ENCODE measurements at regions not wholly inside any gene's neighbourhood (a gene's known extent, or its start where the extent isn't known, plus 50 kb on each side); places are given as distances from the start of the nearest gene placed in this dataset.
"Not testable (repeated sequence)": the region's sequence is repeated elsewhere in the genome, so short reads cannot be mapped to it uniquely, and the experiment has no call there.

DNA sequence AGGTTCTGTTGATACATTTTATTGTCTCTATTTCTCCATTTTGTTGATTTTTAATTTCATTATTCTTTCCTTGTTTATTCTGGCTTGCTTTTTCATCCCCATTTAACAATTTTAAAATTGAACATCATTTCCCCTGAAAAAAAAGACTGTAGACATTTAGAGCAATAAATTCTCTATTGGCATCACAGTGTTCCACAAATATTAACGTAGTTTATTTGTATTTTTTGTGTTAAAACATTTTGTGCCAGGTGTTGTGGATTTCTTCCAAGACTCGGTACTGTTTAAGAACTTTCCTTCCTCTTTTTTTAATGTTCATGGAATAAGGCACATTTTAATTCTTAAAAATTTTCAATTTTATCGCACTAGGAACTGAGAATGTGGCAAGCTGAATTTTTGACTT, 156.1 kb upstream of the NPY start:
- no peak for DNase-seq (ENCODE audit: low read depth in 3 of 3, low spot score in 2 of 3)

GRCh38 chr7:24129597-24129996, 154.4 kb upstream of the NPY start:
- DNase-seq (ENCODE audit: low read depth in 3 of 3, low spot score in 2 of 3), result no peak

GRCh38 chr7:24130631-24131030, 153.4 kb upstream of the NPY start:
- no peak for DNase-seq (ENCODE audit: low read depth in 3 of 3, low spot score in 2 of 3)

DNA sequence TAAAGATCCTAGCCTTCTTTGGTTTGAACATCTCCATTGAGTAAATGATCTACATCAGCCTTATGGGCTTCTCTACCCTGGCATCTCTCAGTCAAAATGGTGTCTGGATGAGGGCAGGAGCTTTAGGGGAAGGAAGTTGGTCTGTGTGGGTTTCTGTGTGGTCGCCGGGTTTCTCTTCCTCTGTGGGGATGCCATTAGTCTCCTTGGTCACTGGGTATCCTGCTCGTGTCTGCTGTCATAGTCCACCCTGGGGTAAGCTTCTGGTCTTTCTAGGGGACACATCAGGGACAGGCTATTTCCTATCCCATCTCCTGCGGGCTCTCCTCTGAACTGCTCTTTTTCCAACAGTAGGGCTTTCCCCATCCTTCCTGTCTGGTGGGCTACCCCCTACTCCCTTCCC, 150.3 kb upstream of the NPY start:
- DNase-seq (ENCODE audit: low read depth in 3 of 3, low spot score in 2 of 3), result no peak

GRCh38 chr7:24134535-24134934, 149.5 kb upstream of the NPY start:
- no peak for DNase-seq (ENCODE audit: low read depth in 3 of 3, low spot score in 2 of 3)

DNA sequence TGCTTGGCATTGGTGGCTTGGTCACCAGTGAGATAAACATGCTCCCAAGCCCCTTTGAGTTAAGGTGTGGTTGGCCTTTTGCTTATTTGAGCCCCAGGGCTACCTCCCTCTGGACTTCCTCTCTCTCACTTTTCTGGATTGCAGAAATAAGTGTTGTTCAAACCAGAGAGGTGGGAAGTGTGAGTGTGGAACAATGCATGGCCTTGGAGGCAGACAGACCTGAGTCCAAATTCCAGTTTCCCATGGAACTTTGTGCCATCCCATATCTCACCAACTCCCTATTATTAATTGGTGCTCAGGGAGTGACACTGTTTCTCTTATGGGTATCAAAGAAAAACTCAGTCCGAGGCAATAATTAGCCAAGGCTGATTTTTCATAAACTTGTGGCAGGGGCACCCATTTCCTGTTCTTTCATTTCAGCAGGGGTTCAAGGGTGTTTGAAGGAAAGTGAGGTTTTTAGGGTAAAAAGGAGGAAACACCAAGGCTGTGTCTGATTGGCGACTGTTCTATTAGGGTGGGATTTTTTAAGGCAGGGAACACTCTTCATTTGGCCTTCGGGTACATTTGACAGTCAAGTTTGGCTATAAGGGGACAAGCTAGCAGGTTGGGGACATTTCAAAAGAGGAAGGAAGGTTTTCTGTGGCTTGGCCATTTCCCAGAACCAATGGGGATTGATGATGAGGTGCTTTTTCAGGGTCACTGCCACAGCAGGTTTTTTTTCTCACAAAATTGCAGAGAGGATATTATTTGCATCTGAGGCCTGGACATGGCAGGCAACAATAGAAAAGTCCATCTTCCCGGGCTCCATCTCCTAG, 148.8 kb upstream of the NPY start:
- DNase-seq (ENCODE audit: low read depth in 3 of 3, low spot score in 2 of 3), result no peak

- DNase-seq (ENCODE audit: low read depth in 3 of 3, low spot score in 2 of 3), result no peak
These were observed 146.7 kb upstream of the NPY start for GRCh38 chr7:24137338-24137737.

- no peak for DNase-seq (ENCODE audit: low read depth in 3 of 3, low spot score in 2 of 3)
These were observed 145.6 kb upstream of the NPY start for GRCh38 chr7:24138343-24138742.

DNA sequence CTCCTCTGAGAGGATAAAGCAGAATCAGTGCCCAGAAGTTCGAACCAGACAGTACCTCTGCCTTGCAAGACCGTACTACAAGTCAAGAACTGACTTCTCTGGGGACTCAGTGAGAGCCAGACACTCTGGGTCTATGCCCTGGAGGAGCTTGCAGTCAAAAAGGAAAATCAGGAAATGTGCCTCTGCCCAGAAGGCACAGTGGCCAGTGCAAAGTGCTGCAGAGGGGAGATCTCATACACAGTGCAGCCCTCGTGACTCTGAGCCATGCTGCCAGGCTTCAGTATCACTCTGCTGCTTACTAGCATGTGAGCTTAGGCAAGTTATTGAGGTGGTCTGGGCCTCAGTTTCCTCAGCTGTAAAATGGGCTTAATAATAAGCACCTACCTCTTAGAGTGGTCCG, 144.0 kb upstream of the NPY start:
- no peak for DNase-seq (ENCODE audit: low read depth in 3 of 3, low spot score in 2 of 3)

DNA sequence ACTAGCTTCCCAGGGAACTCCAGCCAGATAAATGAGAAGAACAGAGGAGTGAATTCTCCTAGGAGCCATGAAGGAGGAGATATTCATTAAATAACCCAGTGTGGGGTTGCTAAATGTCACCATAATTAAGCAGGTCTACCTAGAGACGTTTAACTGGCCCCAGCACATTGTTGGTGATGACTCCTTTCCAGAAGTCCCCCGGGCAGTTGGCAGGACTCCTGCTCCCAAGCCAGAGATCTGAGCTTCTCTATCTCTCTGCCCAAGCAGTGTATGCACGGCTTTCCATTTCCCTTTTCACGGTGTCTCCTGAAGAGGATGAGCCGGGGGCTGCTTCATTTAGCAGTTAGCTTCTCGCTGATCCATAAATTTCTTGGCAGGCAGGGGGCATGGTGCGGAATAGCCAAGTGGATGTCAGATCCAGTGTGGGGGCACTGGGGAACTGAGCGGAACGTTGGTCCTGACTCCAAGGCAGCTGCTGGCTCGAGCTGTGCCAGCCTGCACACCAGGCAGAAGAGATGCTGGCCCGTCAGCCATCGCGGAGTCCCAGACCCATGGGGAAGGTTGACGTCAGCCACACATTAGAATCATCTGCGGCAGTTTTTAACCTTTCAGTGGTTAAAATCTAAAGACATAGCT, 142.0 kb upstream of the NPY start:
- peak in 1 of 3 donors; percentile 4 for DNase-seq (ENCODE audit: low read depth in 3 of 3, low spot score in 2 of 3)

DNA sequence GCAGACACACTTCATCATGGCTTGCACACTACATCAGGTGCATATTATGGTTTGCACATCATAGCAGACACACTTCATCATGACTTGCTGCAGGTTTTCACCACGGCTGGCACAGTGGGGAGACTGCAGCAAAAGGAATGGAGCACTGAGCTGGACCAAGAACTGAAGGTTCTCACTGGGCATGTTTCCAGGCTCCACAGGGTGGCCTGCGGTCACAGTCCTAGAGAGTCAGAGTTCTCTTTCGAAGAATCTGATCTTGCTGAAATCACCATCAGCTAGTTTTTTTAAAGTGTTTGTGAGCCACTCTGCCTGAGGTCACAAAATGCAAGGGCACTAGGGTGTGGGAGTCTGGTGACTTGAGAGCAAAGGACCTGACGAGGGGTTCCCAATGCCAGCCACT, 140.4 kb upstream of the NPY start:
- DNase-seq (ENCODE audit: low read depth in 3 of 3, low spot score in 2 of 3), result no peak

DNA sequence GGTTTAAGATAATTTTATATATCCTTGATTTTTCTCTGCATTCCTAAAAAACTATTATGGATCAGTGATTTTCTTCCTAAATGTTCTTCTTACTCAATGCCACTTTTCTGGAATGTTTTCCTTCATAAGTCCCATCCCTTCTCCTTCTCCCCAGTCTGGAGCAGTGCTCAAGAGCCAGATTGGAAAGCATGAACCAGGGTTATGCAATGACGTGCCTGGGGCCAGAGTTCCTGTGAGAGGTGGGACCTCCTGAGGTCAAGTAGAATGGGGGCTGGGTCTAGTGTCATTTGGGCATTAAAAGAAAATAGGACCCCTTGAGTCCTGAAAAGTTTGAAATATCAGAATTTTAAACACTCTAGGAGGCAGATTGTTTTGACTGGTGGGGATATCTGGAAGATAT, 132.0 kb upstream of the NPY start:
- no peak for DNase-seq (ENCODE audit: low read depth in 3 of 3, low spot score in 2 of 3)

- no peak for DNase-seq (ENCODE audit: low read depth in 3 of 3, low spot score in 2 of 3)
These were observed 131.6 kb upstream of the NPY start for GRCh38 chr7:24152356-24152755.

GRCh38 chr7:24152877-24153472, 131.0 kb upstream of the NPY start:
- no peak for DNase-seq (ENCODE audit: low read depth in 3 of 3, low spot score in 2 of 3)

GRCh38 chr7:24157666-24158065, 126.3 kb upstream of the NPY start:
- no peak for DNase-seq (ENCODE audit: low read depth in 3 of 3, low spot score in 2 of 3)

DNA sequence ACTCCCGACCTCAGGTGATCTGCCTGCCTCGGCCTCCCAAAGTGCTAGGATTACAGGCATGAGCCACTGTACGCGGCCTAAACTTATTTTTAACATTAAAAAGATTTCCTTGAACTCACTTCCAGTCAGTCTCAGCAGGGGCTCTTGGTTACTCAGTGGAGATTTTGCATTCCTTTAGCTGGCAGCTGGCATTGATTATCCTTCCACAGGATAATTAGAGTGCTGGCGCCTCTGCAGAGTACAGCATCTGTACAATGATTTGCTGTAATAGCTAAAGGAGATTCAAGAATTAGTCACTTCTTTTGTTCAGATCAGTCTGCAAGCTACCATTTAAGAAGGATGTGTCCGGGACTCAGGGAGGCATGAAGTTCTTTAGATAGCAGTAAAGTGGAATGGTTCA, 125.0 kb upstream of the NPY start:
- no peak for DNase-seq (ENCODE audit: low read depth in 3 of 3, low spot score in 2 of 3)

- DNase-seq (ENCODE audit: low read depth in 3 of 3, low spot score in 2 of 3), result no peak
These were observed 119.6 kb upstream of the NPY start for GRCh38 chr7:24164401-24164800.

DNA sequence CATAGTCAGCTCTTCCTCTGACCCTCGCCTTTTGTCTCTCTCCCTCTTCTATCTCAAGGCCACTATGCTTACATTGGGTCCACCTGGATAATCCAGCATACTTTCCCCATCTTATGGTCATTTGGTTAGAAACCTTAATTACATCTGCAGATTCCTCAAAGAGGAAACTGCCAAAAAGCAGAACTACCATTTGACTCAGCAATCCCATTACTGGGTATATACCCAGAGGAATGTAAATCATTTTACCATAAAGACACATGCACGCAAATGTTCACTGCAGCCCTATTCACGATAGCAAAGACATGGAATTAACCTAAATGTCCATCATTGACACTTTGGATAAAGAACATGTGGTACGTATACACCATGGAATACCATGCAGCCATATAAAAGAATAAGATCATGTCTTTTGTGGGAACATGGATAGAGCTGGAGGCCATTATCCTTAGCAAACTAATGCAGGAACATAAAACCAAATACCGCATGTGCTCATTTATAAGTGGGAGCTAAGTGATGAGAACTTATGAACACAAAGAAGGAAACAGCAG, 114.8 kb upstream of the NPY start:
- no peak for DNase-seq (ENCODE audit: low read depth in 3 of 3, low spot score in 2 of 3)

DNA sequence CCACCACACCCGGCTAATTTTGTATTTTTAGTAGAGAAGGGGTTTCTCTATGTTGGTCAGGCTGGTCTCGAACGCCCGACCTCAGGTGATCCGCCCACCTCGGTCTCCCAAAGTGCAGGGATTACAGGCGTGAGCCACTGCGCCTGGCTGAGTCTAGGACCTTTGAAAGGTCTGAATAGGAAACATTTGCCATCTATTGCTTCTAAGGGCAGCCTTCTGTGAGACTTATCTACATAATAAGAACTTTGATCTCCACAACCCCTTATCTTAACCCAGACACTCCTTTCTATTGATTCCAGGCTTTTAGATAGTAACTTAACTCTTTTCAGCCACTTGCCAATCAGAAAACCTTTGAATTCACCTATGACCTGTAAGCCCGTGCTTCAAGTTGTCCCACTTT, 112.0 kb upstream of the NPY start:
- not testable (repeated sequence) for DNase-seq (ENCODE audit: low read depth in 3 of 3, low spot score in 2 of 3)

- no peak for DNase-seq (ENCODE audit: low read depth in 3 of 3, low spot score in 2 of 3)
These were observed 111.1 kb upstream of the NPY start for GRCh38 chr7:24172856-24173255.

- DNase-seq (ENCODE audit: low read depth in 3 of 3, low spot score in 2 of 3), result no peak
These were observed 108.4 kb upstream of the NPY start for GRCh38 chr7:24175603-24176002.

Data from right renal cortex interstitium (tissue), 3 donors.